T1000 (cell line): ENCODE measurements at regions not wholly inside any gene's neighbourhood (a gene's known extent, or its start where the extent isn't known, plus 50 kb on each side); places are given as distances from the start of the nearest gene placed in this dataset.

Source experiments
- DNase-seq: peaks from one replicate; lab custom pipeline; 2025; ENCODE audit warnings: mixed read lengths; lab: John Stamatoyannopoulos, UW

DNA sequence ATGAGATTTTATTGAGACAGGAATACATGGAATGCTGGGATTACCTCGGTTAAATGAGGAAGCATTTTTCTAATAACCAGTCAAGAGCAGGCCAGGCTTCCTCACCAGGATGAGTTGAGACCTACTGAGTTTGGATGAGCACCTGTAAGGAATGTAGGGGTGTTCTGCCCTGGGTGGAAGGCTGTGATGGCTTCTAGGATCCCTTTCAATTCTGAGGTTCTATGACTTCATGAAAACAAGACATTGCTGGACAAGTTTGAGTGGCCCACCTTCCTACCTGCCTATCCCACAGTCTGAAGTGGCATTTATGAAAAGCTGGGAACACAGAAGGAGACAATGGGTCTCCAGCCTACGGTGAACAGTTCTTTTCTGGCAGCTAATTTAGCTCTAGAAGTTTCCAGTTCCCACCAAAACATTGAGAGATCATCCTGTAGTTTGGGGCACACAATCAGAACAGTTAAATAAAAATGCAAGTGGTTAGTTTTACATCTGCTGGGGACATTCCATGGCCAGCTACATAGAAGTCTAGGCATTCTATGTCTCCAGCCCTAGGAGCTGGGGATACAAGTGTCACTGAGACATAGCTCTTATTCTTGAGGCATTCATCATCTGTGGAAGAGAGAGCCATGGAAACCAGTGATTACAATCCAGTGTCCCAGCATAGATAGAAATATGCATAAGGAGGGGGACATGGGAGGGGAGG, 51.3 kb upstream of the TSPAN2 start:
- no peak for DNase-seq

DNA sequence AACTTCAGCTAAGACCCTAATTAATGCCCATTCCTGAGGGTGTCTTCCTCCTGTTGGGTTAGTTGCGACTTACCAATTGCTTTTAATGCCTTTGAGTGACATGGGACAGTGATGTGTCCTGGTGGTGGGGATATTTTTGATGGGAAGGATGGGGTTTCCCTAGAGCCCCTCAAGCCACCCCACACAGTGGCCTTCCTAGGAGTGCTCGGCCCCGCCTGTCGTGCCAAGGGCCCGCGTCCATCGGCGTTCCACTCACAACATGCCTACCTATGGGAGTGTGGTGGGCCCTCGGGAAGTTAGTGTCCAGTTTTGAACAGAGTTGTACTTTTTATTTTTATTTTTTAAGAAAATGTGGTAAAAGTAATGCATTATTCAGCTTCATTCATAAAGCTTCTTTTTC, 50.1 kb upstream of the TSPAN2 start:
- no peak for DNase-seq
